ENCODE measurements at regions not wholly inside any gene's neighbourhood (a gene's known extent, or its start where the extent isn't known, plus 50 kb on each side); places are given as distances from the start of the nearest gene placed in this dataset.

GRCh38 chr12:114291389-114292060 is 114.4 kb downstream of the TBX5 start:
- Histone ChIP-seq H3K36me3 (no peaks in the 10 kb centered on the region), H3K4me1 (no peaks in the 10 kb centered on the region), H3K4me3 (no peak overlapping the region), H3K27me3 (no peaks in the 10 kb centered on the region), H3K27ac (no peak overlapping the region), H3K9me3 (peaks cover 0 to 11% (median 9%) of the 10 kb centered on the region in 3 donors)
- TF ChIP-seq, protein P1, sequence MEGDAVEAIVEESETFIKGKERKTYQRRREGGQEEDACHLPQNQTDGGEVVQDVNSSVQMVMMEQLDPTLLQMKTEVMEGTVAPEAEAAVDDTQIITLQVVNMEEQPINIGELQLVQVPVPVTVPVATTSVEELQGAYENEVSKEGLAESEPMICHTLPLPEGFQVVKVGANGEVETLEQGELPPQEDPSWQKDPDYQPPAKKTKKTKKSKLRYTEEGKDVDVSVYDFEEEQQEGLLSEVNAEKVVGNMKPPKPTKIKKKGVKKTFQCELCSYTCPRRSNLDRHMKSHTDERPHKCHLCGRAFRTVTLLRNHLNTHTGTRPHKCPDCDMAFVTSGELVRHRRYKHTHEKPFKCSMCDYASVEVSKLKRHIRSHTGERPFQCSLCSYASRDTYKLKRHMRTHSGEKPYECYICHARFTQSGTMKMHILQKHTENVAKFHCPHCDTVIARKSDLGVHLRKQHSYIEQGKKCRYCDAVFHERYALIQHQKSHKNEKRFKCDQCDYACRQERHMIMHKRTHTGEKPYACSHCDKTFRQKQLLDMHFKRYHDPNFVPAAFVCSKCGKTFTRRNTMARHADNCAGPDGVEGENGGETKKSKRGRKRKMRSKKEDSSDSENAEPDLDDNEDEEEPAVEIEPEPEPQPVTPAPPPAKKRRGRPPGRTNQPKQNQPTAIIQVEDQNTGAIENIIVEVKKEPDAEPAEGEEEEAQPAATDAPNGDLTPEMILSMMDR (IDR thresholded peaks at IDR 0.05) = no peak
- no peak for DNase-seq
- intact Hi-C loops (cut with DNase I; ENCODE audit: low total_unique reads) = no loop called here

DNA sequence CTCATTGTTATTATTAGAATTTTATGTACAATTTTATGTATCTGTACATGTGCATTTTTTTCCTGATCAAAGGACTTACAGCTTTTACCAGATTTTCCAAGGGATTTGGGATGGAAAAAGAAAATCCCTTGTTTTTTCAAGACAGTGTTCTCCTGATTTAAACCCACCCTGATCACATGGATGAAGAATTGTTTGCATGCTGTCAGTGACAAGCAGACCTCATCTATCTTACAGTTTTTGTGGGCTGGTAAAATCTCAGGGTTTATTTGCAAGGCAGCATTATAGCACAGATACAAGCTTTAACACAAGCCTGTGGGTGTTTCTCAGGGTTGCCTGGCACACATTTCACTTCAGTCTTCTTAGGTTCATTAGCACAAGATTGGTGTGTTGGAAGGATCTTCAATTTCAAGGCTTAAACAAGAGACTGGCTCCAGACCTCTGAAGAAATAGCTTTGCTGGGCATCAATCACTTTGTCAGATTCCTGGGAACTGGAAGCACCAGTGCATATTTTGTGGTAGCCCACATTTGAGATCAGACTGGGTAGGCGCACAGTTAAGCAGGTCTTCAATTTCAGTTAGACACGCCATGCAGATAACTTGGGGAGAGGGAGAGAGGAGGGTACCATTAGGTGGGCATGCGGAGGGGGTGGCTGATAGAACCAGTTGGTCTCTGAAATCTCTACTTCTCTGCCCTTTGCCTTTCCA is 118.0 kb downstream of the TBX5 start:
- H3K4me1 ChIP-seq = no peaks in the 10 kb centered on the region
- H3K36me3 ChIP-seq = no peaks in the 10 kb centered on the region
- intact Hi-C loops (cut with DNase I; ENCODE audit: low total_unique reads) = no loop called here
- H3K4me3 ChIP-seq = no peak overlapping the region
- no peak for DNase-seq
- no peak overlapping the region for H3K27ac ChIP-seq
- TF ChIP-seq, protein P1 (IDR thresholded peaks at IDR 0.05) = no peak
- H3K27me3 ChIP-seq = no peaks in the 10 kb centered on the region
- peaks cover 0 to 3% (median 2%) of the 10 kb centered on the region in 3 donors for H3K9me3 ChIP-seq

GRCh38 chr12:114286145-114286544 is 119.8 kb downstream of the TBX5 start:
- no peak overlapping the region for H3K4me3 ChIP-seq
- TF ChIP-seq, protein P1 (IDR thresholded peaks at IDR 0.05) = no peak
- no peaks in the 10 kb centered on the region for H3K4me1 ChIP-seq
- no peak overlapping the region for H3K27ac ChIP-seq
- DNase-seq = no peak
- H3K27me3 ChIP-seq = no peaks in the 10 kb centered on the region
- H3K9me3 ChIP-seq = no peaks in the 10 kb centered on the region
- H3K36me3 ChIP-seq = no peaks in the 10 kb centered on the region
- intact Hi-C loops (cut with DNase I; ENCODE audit: low total_unique reads) = no loop called here

DNA sequence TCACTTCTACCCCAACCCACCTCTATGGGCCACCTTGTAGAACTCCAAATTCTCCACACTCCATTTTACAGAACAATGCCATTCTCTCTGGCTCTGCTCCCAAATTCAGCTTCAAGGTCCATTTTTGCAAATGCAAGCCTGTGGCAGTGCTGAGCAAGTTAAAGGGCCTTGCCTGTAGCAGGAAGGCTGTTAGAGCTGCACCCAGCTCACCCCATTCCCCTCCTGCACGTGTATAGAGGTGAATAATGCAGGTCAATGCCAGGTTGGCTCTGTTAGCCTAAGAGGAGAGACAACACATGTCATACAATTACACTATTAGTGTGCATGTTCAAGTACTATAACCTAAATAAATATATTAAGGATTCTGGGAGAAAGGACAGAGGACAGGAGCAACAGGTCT is 120.4 kb downstream of the TBX5 start:
- no peak for DNase-seq
- Histone ChIP-seq H3K9me3 (no peaks in the 10 kb centered on the region), H3K4me1 (no peaks in the 10 kb centered on the region), H3K4me3 (no peak overlapping the region), H3K27ac (no peak overlapping the region), H3K27me3 (no peaks in the 10 kb centered on the region), H3K36me3 (no peaks in the 10 kb centered on the region)
- TF ChIP-seq, protein P1 (IDR thresholded peaks at IDR 0.05) = no peak
- intact Hi-C loops (cut with DNase I; ENCODE audit: low total_unique reads) = no loop called here

DNA sequence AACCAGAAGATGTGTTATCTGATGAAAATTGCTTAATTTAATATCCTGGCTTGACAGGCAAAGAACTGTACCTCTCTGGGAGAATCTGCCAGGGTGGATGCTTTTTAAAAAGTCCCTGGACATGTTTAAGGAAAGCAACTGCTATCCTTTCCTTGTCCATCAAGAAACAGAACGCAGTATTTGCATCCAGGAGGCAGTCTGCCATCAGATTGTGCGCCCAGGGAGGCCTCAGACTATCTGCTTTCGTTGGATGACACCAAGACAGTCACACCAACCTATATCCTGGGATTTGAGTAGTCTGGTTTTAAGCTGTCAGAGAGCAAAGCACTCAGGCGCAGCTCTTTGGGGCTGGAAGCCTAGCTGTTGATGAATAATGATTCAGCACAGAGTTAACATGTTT is 121.9 kb downstream of the TBX5 start:
- intact Hi-C loops (cut with DNase I; ENCODE audit: low total_unique reads) = no loop called here

More for the DNA sequence above, 121.9 kb downstream of the TBX5 start:
- no peak overlapping the region for H3K27ac ChIP-seq
- no peak for DNase-seq
- H3K4me3 ChIP-seq = no peak overlapping the region
- no peaks in the 10 kb centered on the region for H3K4me1 ChIP-seq
- H3K9me3 ChIP-seq = no peaks in the 10 kb centered on the region
- H3K27me3 ChIP-seq = no peaks in the 10 kb centered on the region
- H3K36me3 ChIP-seq = no peaks in the 10 kb centered on the region
- TF ChIP-seq, protein P1 (IDR thresholded peaks at IDR 0.05) = no peak

Data from tibial artery (tissue), 4 donors.